Glutamatergic neuron (in vitro differentiated cells): ENCODE measurements at regions not wholly inside any gene's neighbourhood (a gene's known extent, or its start where the extent isn't known, plus 50 kb on each side); places are given as distances from the start of the nearest gene placed in this dataset.

Experiments
- DNase-seq: peaks from one replicate; pipeline ENCODE4 v3.0.0; 2022
- H3K27ac Mint-ChIP-seq: one replicate; pipeline ENCODE4 v1.8.0; 2020; ENCODE audit warnings: mild to moderate bottlenecking, mixed read lengths, inconsistent platforms; ENCODE audit not compliant: unreplicated experiment
- H3K27me3 Mint-ChIP-seq: one replicate; pipeline ENCODE4 v1.8.0; 2020; ENCODE audit warnings: mild to moderate bottlenecking, moderate library complexity, mixed read lengths, inconsistent platforms; ENCODE audit not compliant: unreplicated experiment
- H3K36me3 Mint-ChIP-seq: one replicate; pipeline ENCODE4 v1.8.0; 2020; ENCODE audit warnings: mild to moderate bottlenecking, mixed read lengths, inconsistent platforms; ENCODE audit not compliant: unreplicated experiment
- H3K4me1 Mint-ChIP-seq: one replicate; pipeline ENCODE4 v1.8.0; 2020; ENCODE audit warnings: mild to moderate bottlenecking, low read depth, mixed read lengths, inconsistent platforms; ENCODE audit not compliant: unreplicated experiment
- H3K4me3 Mint-ChIP-seq: one replicate; pipeline ENCODE4 v1.8.0; 2020; ENCODE audit warnings: mild to moderate bottlenecking, mixed read lengths, inconsistent platforms; ENCODE audit not compliant: unreplicated experiment
- H3K9me3 Mint-ChIP-seq: one replicate; pipeline ENCODE4 v1.8.0; 2020; ENCODE audit warnings: mild to moderate bottlenecking, moderate library complexity, mixed read lengths, inconsistent platforms; ENCODE audit not compliant: unreplicated experiment
- TF ChIP-seq, protein P1 (sequence below): fragments of 200-600 bp; sonication (generic); IDR thresholded peaks from one replicate; pipeline ENCODE4 v1.5.0; 2021; ENCODE audit not compliant: partially characterized antibody, unreplicated experiment

GRCh38 chr21:41669533-41669830 lies 97.4 kb downstream of the RIPK4 start:
- Mint-ChIP-seq H3K27me3 (peaks cover 4% of the 10 kb centered on the region), H3K27ac (no peak overlapping the region), H3K4me1 (no peaks in the 10 kb centered on the region), H3K4me3 (no peak overlapping the region), H3K9me3 (peaks cover 4% of the 10 kb centered on the region), H3K36me3 (no peaks in the 10 kb centered on the region)
- no peak for DNase-seq
- TF ChIP-seq, protein P1, sequence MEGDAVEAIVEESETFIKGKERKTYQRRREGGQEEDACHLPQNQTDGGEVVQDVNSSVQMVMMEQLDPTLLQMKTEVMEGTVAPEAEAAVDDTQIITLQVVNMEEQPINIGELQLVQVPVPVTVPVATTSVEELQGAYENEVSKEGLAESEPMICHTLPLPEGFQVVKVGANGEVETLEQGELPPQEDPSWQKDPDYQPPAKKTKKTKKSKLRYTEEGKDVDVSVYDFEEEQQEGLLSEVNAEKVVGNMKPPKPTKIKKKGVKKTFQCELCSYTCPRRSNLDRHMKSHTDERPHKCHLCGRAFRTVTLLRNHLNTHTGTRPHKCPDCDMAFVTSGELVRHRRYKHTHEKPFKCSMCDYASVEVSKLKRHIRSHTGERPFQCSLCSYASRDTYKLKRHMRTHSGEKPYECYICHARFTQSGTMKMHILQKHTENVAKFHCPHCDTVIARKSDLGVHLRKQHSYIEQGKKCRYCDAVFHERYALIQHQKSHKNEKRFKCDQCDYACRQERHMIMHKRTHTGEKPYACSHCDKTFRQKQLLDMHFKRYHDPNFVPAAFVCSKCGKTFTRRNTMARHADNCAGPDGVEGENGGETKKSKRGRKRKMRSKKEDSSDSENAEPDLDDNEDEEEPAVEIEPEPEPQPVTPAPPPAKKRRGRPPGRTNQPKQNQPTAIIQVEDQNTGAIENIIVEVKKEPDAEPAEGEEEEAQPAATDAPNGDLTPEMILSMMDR = no peak

DNA sequence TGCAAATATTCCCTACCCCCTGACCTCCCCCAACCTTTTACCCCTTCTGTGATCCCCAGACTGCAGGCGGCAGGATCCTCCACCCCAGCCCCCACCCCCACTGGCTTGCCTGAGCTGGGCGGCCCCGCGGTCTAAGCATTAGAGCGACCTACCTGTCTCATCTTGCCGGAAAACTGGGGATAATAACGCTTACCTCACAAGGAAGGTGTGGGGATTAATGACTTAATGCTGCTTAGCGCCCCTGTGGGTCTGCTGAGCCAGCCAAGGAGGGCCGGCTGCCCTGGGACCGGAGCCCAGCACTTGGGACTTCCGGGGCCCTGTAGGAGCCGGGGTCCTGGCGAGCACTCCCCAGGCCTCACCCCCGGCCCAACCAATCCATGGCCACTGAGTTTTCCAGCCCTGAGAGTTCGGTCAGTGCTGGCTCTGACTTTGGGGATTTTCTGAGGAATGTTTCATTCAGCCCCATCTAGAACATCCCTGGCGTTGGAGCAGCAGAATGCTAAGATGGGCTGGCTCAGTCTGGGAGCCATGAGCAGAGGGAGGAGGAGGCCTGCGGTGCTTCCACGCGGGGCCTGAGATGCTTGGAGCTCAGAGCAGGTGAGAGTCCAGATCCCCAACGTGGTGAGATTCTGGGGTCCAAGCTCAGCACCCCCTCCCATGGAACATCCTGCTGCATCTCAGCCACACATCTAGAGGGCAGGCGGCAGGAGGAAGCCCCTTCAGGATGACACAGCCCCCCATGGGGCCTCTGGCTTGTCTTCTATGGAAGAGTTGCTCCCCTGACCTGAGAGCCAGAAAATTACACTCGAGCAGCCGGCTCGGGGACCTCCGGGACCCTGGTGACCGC lies 97.9 kb downstream of the RIPK4 start:
- Mint-ChIP-seq H3K27me3 (peaks cover 4% of the 10 kb centered on the region), H3K4me3 (no peak overlapping the region), H3K4me1 (no peaks in the 10 kb centered on the region), H3K27ac (no peak overlapping the region), H3K9me3 (peaks cover 4% of the 10 kb centered on the region), H3K36me3 (no peaks in the 10 kb centered on the region)
- TF ChIP-seq, protein P1 = no peak
- DNase-seq = no peak

GRCh38 chr21:41668051-41668541 lies 98.8 kb downstream of the RIPK4 start:
- Mint-ChIP-seq H3K9me3 (peaks cover 4% of the 10 kb centered on the region), H3K36me3 (no peaks in the 10 kb centered on the region)

GRCh38 chr21:41667136-41667535 lies 99.7 kb downstream of the RIPK4 start:
- peaks cover 3% of the 10 kb centered on the region for H3K9me3 Mint-ChIP-seq
- peaks cover 2% of the 10 kb centered on the region for H3K27me3 Mint-ChIP-seq
- DNase-seq = no peak
- H3K4me1 Mint-ChIP-seq = no peaks in the 10 kb centered on the region
- H3K36me3 Mint-ChIP-seq = no peaks in the 10 kb centered on the region
- H3K4me3 Mint-ChIP-seq = no peak overlapping the region
- H3K27ac Mint-ChIP-seq = no peak overlapping the region
- TF ChIP-seq, protein P1 = no peak

More at GRCh38 chr21:41668051-41668541, 98.8 kb downstream of the RIPK4 start:
- Mint-ChIP-seq H3K4me1 (no peaks in the 10 kb centered on the region), H3K27ac (no peak overlapping the region), H3K27me3 (peaks cover 4% of the 10 kb centered on the region), H3K4me3 (no peak overlapping the region)
- TF ChIP-seq, protein P1 = no peak
- DNase-seq = no peak

GRCh38 chr21:41666641-41667081 lies 100.2 kb downstream of the RIPK4 start:
- Mint-ChIP-seq H3K27me3 (peaks cover 2% of the 10 kb centered on the region), H3K27ac (no peak overlapping the region), H3K4me1 (no peaks in the 10 kb centered on the region), H3K4me3 (no peak overlapping the region), H3K9me3 (peaks cover 3% of the 10 kb centered on the region), H3K36me3 (no peaks in the 10 kb centered on the region)
- DNase-seq = no peak
- TF ChIP-seq, protein P1 = no peak
